KOPT-K1 (cell line): ENCODE measurements at regions not wholly inside any gene's neighbourhood (a gene's known extent, or its start where the extent isn't known, plus 50 kb on each side); places are given as distances from the start of the nearest gene placed in this dataset.

Experiments used
- H3K27ac ChIP-seq: fragments of 200-600 bp; sonication (generic); 2 replicates; pipeline ENCODE4 v1.5.1; 2016; ENCODE audit warnings: antibody characterized with exemption, mild to moderate bottlenecking, low read depth, low read length; ENCODE audit not compliant: poor library complexity, severe bottlenecking
- H3K36me3 ChIP-seq: fragments of 200-600 bp; sonication (generic); 2 replicates; pipeline ENCODE4 v1.5.1; 2017; ENCODE audit warnings: antibody characterized with exemption, mild to moderate bottlenecking, low read length, moderate library complexity; ENCODE audit not compliant: insufficient read depth
- H3K9me3 ChIP-seq: fragments of 200-600 bp; sonication (generic); 2 replicates; pipeline ENCODE4 v1.5.1; 2017; ENCODE audit warnings: antibody characterized with exemption, low read length, mild to moderate bottlenecking; ENCODE audit not compliant: insufficient read depth, poor library complexity, severe bottlenecking

DNA sequence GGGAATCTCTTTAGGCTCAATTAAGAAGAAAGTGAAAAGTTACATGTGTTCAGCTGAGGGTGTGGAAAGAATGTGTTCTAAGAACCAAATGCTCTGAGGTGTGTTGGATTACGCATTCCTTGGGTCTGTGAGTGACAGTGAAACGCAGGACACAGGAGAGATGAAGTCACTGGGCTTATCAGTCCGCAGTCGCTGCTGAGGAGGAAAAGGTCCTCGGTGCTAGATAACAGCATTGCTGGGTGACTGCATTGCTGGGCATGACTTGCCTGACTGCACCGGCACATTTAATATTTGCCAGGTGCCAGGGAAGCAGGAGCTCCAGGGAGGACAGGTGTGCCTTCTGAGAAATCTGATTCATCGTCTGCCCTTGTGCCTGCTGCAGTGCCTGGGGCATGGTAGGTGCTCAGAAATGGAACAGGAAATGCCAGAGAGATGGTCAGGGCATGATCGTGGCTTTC lies 64.4 kb upstream of the FZD10 start:
- H3K36me3 ChIP-seq, result no peaks in the 10 kb centered on the region
- H3K27ac ChIP-seq, result no peak overlapping the region
- no peaks in the 10 kb centered on the region for H3K9me3 ChIP-seq

GRCh38 chr12:130098301-130099005 lies 63.8 kb upstream of the FZD10 start:
- H3K9me3 ChIP-seq, result no peaks in the 10 kb centered on the region
- H3K36me3 ChIP-seq, result no peaks in the 10 kb centered on the region
- no peak overlapping the region for H3K27ac ChIP-seq

DNA sequence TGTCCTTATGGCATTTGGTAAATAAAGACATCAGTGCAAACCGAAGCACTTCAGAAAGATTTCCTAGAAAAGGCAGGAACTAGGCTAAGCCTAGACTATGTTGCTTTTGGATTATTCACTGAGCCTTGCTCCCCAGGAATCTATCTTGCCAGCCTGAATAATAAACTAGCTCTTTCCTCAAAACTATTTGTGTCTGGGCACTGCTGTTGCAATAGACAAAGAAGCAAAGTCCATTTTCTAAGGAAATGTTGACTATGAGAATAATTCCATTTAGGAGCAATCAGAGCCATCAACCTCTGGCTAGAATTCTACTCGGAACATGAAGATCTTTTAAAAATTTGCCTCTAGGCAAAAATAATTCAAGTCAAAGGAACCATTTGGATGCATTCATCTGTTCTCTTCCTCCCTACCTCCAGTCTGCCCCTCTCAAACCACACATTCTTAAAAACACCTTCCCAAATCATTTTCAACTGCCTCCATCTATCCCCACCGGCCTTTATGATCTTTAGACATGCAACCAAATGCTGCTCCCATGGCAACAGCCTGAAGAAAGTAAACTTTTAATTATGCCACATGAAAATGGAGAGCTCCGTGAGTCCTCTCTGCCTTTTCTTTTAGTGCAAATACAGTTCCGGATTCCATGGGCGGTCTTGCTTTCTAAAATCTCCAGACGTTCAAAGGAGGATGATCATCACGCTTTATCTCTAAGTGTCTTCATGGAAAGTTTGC lies 61.5 kb upstream of the FZD10 start:
- Histone ChIP-seq H3K27ac (no peak overlapping the region), H3K36me3 (no peaks in the 10 kb centered on the region), H3K9me3 (no peaks in the 10 kb centered on the region)

GRCh38 chr12:130101370-130101769 lies 60.9 kb upstream of the FZD10 start:
- Histone ChIP-seq H3K36me3 (no peaks in the 10 kb centered on the region), H3K9me3 (no peaks in the 10 kb centered on the region), H3K27ac (no peak overlapping the region)

GRCh38 chr12:130102266-130102665 lies 60.0 kb upstream of the FZD10 start:
- no peaks in the 10 kb centered on the region for H3K9me3 ChIP-seq
- H3K36me3 ChIP-seq, result no peaks in the 10 kb centered on the region
- H3K27ac ChIP-seq, result no peak overlapping the region

GRCh38 chr12:130104571-130105106 lies 57.6 kb upstream of the FZD10 start:
- H3K36me3 ChIP-seq, result no peaks in the 10 kb centered on the region
- no peaks in the 10 kb centered on the region for H3K9me3 ChIP-seq
- H3K27ac ChIP-seq, result no peak overlapping the region

DNA sequence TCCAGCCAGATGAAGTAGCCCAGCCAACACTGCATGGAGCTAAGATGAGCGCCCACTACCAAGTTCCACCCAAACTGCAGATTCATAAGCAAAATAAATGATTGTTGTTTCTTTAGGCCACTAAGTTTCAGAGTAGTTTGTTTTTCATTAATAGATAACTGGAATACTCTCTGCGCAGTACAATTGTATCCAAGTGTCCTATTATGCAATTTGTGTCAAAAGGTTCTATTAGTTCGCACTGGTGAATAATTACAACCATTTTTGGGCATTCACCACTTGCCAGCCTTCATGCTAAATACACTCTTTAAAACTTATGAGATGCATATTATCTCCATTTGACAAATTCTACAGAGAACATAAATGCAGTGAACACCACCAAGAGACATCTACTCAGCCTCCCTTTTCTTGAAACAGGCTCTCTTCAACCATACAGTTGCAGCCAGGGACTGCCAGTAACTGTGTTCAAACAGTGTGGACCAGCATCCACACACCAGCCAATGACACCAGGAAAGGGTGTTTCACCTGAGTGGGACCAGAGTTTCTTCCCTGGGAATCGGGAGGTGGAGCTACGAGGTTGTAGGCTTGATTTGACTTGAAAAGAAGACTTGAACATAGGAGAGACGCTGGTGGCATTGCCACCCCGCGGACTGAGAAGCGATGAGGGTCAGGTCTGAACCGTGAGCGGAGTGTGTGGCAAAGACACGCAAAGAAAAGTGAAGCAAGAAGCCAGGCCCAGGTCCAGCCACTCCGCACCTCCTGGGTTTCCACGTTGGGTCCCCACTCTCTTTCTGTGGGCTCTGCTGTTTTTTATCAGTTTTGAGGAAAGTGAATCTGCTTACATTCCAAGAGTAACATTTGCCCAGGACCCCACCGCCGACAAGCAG lies 53.0 kb upstream of the FZD10 start:
- no peaks in the 10 kb centered on the region for H3K9me3 ChIP-seq
- no peaks in the 10 kb centered on the region for H3K36me3 ChIP-seq
- no peak overlapping the region for H3K27ac ChIP-seq

GRCh38 chr12:130110914-130111313 lies 51.4 kb upstream of the FZD10 start:
- Histone ChIP-seq H3K27ac (no peak overlapping the region), H3K36me3 (no peaks in the 10 kb centered on the region), H3K9me3 (no peaks in the 10 kb centered on the region)

DNA sequence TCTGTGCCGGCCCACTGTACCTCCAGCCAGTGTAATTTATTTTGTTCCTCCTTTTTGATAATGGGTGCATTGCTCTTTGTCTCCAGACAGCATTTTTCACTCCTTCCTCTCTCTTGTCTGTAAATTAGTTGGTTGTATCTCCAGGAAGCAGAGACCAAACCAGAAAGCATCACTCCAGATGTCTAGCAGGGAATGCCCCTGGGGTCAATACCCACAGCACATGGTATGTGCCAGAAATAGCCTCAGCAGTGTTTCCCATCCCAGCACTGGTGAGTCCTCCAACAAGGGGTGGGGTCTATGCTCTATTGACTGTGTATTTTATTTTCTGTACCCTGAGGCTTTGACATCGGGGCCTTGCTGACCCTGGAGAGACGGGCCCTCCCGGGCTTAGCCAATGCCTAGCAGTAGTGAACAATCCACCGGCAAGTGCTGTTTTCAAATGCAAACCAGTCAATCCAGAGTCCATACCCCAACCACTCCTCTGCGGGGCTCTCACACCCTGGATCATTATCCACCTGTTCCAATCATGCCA lies 50.2 kb upstream of the FZD10 start:
- Histone ChIP-seq H3K27ac (no peak overlapping the region), H3K9me3 (no peaks in the 10 kb centered on the region)

More for the DNA sequence above, 50.2 kb upstream of the FZD10 start:
- H3K36me3 ChIP-seq, result no peaks in the 10 kb centered on the region
